ENCODE measurements at regions not wholly inside any gene's neighbourhood (a gene's known extent, or its start where the extent isn't known, plus 50 kb on each side); places are given as distances from the start of the nearest gene placed in this dataset.

- Histone ChIP-seq H3K27me3 (ENCODE audit: insufficient read depth, low read length, poor library complexity) (no peaks in the 10 kb centered on the region), H3K4me3 (ENCODE audit: low read depth in 1 of 2, low read length in 2 of 2) (no peak overlapping the region), H3K36me3 (ENCODE audit: insufficient read depth, low read length) (no peaks in the 10 kb centered on the region), H3K4me2 (ENCODE audit: insufficient read depth, low read length) (no peak overlapping the region), H3K79me2 (ENCODE audit: insufficient read depth, low read length) (no peaks in the 10 kb centered on the region), H3K9me3 (ENCODE audit: insufficient read depth, low read length, severe bottlenecking) (no peaks in the 10 kb centered on the region), H3K27ac (ENCODE audit: low read length) (no peak overlapping the region), H4K20me1 (ENCODE audit: insufficient read depth, low read length) (no peaks in the 10 kb centered on the region), H2AFZ (ENCODE audit: low read depth, low read length) (no peak overlapping the region), H3K4me1 (ENCODE audit: insufficient read depth, low read length) (no peaks in the 10 kb centered on the region), H3K9ac (ENCODE audit: low read depth, low read length) (no peak overlapping the region)
- no peak for TF ChIP-seq CTCF (IDR thresholded peaks at IDR 0.05; ENCODE audit: borderline replicate concordance, extremely low read depth, low read length, poor library complexity, severe bottlenecking)
- TF ChIP-seq EZH2 (IDR thresholded peaks at IDR 0.05; ENCODE audit: borderline replicate concordance, low read depth, low read length, severe bottlenecking) = no peak
- ATAC-seq (ENCODE audit: insufficient read depth, low read depth) (no peak), DNase-seq (no peak)
Measured at GRCh38 chr5:69001627-69002026, 92.2 kb upstream of the SLC30A5 start.

DNA sequence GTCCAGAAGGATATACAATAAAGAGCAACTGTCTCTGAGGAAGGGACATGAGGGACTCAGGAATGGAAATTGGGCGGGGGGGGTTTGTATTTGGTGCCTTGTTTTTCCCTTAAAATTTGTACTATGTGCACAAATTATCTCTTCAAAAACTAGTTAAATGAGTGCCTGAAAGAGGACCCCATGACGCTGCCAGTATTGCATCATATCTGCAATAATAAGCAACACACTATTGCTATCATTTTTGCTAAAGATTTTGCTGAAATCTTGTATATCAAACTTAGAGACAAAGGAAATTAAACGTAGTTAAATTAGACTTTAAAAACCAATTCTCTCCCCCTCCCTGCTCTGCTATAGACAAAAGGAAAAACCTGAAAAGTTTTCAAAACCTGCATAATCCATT is 89.7 kb upstream of the SLC30A5 start:
- TF ChIP-seq CTCF (IDR thresholded peaks at IDR 0.05; ENCODE audit: borderline replicate concordance, extremely low read depth, low read length, poor library complexity, severe bottlenecking) (no peak), EZH2 (IDR thresholded peaks at IDR 0.05; ENCODE audit: borderline replicate concordance, low read depth, low read length, severe bottlenecking) (no peak)
- no peak overlapping the region for H3K27ac ChIP-seq (ENCODE audit: low read length)
- no peak overlapping the region for H3K4me3 ChIP-seq (ENCODE audit: low read depth in 1 of 2, low read length in 2 of 2)
- no peak for ATAC-seq (ENCODE audit: insufficient read depth, low read depth)
- H3K27me3 ChIP-seq (ENCODE audit: insufficient read depth, low read length, poor library complexity) = no peaks in the 10 kb centered on the region
- H4K20me1 ChIP-seq (ENCODE audit: insufficient read depth, low read length) = no peaks in the 10 kb centered on the region
- H3K4me2 ChIP-seq (ENCODE audit: insufficient read depth, low read length) = no peak overlapping the region
- DNase-seq = no peak
- H3K9ac ChIP-seq (ENCODE audit: low read depth, low read length) = no peak overlapping the region
- no peaks in the 10 kb centered on the region for H3K79me2 ChIP-seq (ENCODE audit: insufficient read depth, low read length)
- H3K36me3 ChIP-seq (ENCODE audit: insufficient read depth, low read length) = no peaks in the 10 kb centered on the region
- no peaks in the 10 kb centered on the region for H3K9me3 ChIP-seq (ENCODE audit: insufficient read depth, low read length, severe bottlenecking)
- no peaks in the 10 kb centered on the region for H3K4me1 ChIP-seq (ENCODE audit: insufficient read depth, low read length)
- no peak overlapping the region for H2AFZ ChIP-seq (ENCODE audit: low read depth, low read length)

DNA sequence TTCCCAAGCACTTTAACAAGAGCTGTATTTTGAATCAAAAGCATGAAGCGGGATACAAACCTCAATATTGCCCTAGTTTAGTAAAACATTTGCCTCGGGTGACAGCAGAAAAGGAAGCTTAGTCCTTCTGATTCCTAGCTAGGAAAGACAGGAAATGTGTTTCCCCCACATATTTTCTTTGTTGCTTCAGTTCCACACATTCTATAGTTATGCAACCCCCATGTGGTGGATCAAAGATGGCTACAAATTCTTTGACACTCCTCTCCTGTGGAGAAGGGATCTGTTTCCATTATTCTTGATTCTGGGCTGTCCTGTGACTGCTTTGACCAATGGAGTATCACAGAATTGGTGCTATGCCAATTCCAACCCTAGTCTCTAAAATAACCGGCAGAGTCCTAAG is 89.1 kb upstream of the SLC30A5 start:
- Histone ChIP-seq H3K4me2 (ENCODE audit: insufficient read depth, low read length) (no peak overlapping the region), H3K9me3 (ENCODE audit: insufficient read depth, low read length, severe bottlenecking) (no peaks in the 10 kb centered on the region), H2AFZ (ENCODE audit: low read depth, low read length) (no peak overlapping the region), H4K20me1 (ENCODE audit: insufficient read depth, low read length) (no peaks in the 10 kb centered on the region), H3K27ac (ENCODE audit: low read length) (no peak overlapping the region), H3K79me2 (ENCODE audit: insufficient read depth, low read length) (no peaks in the 10 kb centered on the region), H3K27me3 (ENCODE audit: insufficient read depth, low read length, poor library complexity) (no peaks in the 10 kb centered on the region), H3K4me3 (ENCODE audit: low read depth in 1 of 2, low read length in 2 of 2) (no peak overlapping the region), H3K4me1 (ENCODE audit: insufficient read depth, low read length) (no peaks in the 10 kb centered on the region), H3K36me3 (ENCODE audit: insufficient read depth, low read length) (no peaks in the 10 kb centered on the region), H3K9ac (ENCODE audit: low read depth, low read length) (no peak overlapping the region)
- ATAC-seq (ENCODE audit: insufficient read depth, low read depth) = no peak
- DNase-seq = no peak
- TF ChIP-seq EZH2 (IDR thresholded peaks at IDR 0.05; ENCODE audit: borderline replicate concordance, low read depth, low read length, severe bottlenecking) = no peak
- no peak for TF ChIP-seq CTCF (IDR thresholded peaks at IDR 0.05; ENCODE audit: borderline replicate concordance, extremely low read depth, low read length, poor library complexity, severe bottlenecking)

GRCh38 chr5:69006030-69006429 is 87.8 kb upstream of the SLC30A5 start:
- Histone ChIP-seq H4K20me1 (ENCODE audit: insufficient read depth, low read length) (no peaks in the 10 kb centered on the region), H3K36me3 (ENCODE audit: insufficient read depth, low read length) (no peaks in the 10 kb centered on the region), H3K9me3 (ENCODE audit: insufficient read depth, low read length, severe bottlenecking) (no peaks in the 10 kb centered on the region), H3K9ac (ENCODE audit: low read depth, low read length) (no peak overlapping the region), H3K4me2 (ENCODE audit: insufficient read depth, low read length) (no peak overlapping the region), H3K4me3 (ENCODE audit: low read depth in 1 of 2, low read length in 2 of 2) (no peak overlapping the region), H2AFZ (ENCODE audit: low read depth, low read length) (no peak overlapping the region), H3K27me3 (ENCODE audit: insufficient read depth, low read length, poor library complexity) (no peaks in the 10 kb centered on the region), H3K79me2 (ENCODE audit: insufficient read depth, low read length) (no peaks in the 10 kb centered on the region), H3K4me1 (ENCODE audit: insufficient read depth, low read length) (no peaks in the 10 kb centered on the region), H3K27ac (ENCODE audit: low read length) (no peak overlapping the region)
- TF ChIP-seq EZH2 (IDR thresholded peaks at IDR 0.05; ENCODE audit: borderline replicate concordance, low read depth, low read length, severe bottlenecking) (no peak), CTCF (IDR thresholded peaks at IDR 0.05; ENCODE audit: borderline replicate concordance, extremely low read depth, low read length, poor library complexity, severe bottlenecking) (no peak)
- no peak for DNase-seq
- ATAC-seq (ENCODE audit: insufficient read depth, low read depth) = no peak

Data from DND-41 (cell line).